ENCODE measurements at regions not wholly inside any gene's neighbourhood (a gene's known extent, or its start where the extent isn't known, plus 50 kb on each side); places are given as distances from the start of the nearest gene placed in this dataset.

- Histone ChIP-seq H3K23ac (ENCODE audit: low read depth, low read length) (no peak overlapping the region), H3K36me3 (ENCODE audit: control insufficient read depth, insufficient read depth, low read length) (no peaks in the 10 kb centered on the region), H3K27ac (ENCODE audit: insufficient read depth, low read length) (no peak overlapping the region), H3K9me1 (ENCODE audit: insufficient read depth, low read length) (no peaks in the 10 kb centered on the region), H2BK120ac (ENCODE audit: low read depth, low read length) (no peak overlapping the region), H3K56ac (ENCODE audit: extremely low read depth, insufficient read depth, low read length) (no peak overlapping the region), H4K20me1 (ENCODE audit: insufficient read depth, low read length) (no peaks in the 10 kb centered on the region), H3K27me3 (ENCODE audit: control insufficient read depth, insufficient read depth, low read length) (no peaks in the 10 kb centered on the region), H3K79me1 (ENCODE audit: low read depth in 1 of 2, low read length in 2 of 2) (no peaks in the 10 kb centered on the region), H3K9me3 (ENCODE audit: control insufficient read depth, insufficient read depth, low read length) (no peaks in the 10 kb centered on the region), H3K9ac (ENCODE audit: low read depth, low read length) (no peak overlapping the region), H3K4ac (ENCODE audit: low read depth, low read length) (no peak overlapping the region), H2BK5ac (ENCODE audit: low read depth, low read length, poor library complexity, severe bottlenecking) (no peak overlapping the region), H4K5ac (ENCODE audit: low read depth, low read length) (no peak overlapping the region), H2AFZ (replicated peaks; ENCODE audit: low read length, poor library complexity) (no peak overlapping the region), H2BK20ac (ENCODE audit: low read depth, low read length) (no peak overlapping the region), H3K14ac (replicated peaks; ENCODE audit: low read depth, low read length) (no peak overlapping the region), H2AK5ac (ENCODE audit: low read depth, low read length) (no peak overlapping the region), H3K18ac (ENCODE audit: low read depth, low read length) (no peak overlapping the region), H3K4me1 (ENCODE audit: control insufficient read depth, insufficient read depth, low read length) (no peaks in the 10 kb centered on the region), H3K4me3 (ENCODE audit: insufficient read depth, low read depth, low read length) (no peak overlapping the region), H4K8ac (ENCODE audit: low read depth in 2 of 2, low read length in 2 of 2) (no peak overlapping the region), H4K91ac (ENCODE audit: insufficient read depth, low read depth, low read length) (no peak overlapping the region), H3K4me2 (ENCODE audit: low read depth, low read length) (no peak overlapping the region), H2BK15ac (ENCODE audit: low read depth, low read length) (no peak overlapping the region), H2AK9ac (replicated peaks; ENCODE audit: low read depth, low read length, poor library complexity) (no peak overlapping the region)
- dilution Hi-C loops (cut with HindIII; ENCODE audit: low sequenced_read_pairs, unreplicated experiment) (no loop called here), in situ Hi-C loops (cut with MboI; ENCODE audit: low sequenced_read_pairs) (no loop called here), intact Hi-C loops (cut with micrococcal nuclease) (no loop called here)
- ATAC-seq (ENCODE audit: low read depth): no peak
- BruUV-seq (replicated peaks): no TSS peak
- DNase-seq: no peak
- 50% methylated on average over 1 of the region's 2 CpGs; no CpG with 5 or more reads in 1 of the 2 experiments for WGBS, 2 experiments (ENCODE audit: extremely low coverage in 2 of 2, insufficient read length in 1 of 2)
- no peak for TF ChIP-seq RFX5 (IDR thresholded peaks at IDR 0.05; ENCODE audit: low read depth, low read length)
- TF ChIP-seq CEBPB (IDR thresholded peaks at IDR 0.05; ENCODE audit: low read depth, low read length): no peak
- TF ChIP-seq CTCF (conservative IDR thresholded peaks at IDR 0.05; ENCODE audit: low read depth, low read length): no peak
- TF ChIP-seq SMC3 (IDR thresholded peaks at IDR 0.05; ENCODE audit: low read depth, low read length): no peak
- no peak for TF ChIP-seq CHD1 (IDR thresholded peaks at IDR 0.05; ENCODE audit: low read depth, low read length)
- no peak for TF ChIP-seq ELK1 (IDR thresholded peaks at IDR 0.05; ENCODE audit: borderline replicate concordance, low read depth, low read length)
- no peak for TF ChIP-seq MAZ (IDR thresholded peaks at IDR 0.05; ENCODE audit: borderline replicate concordance, low read depth, low read length)
- TF ChIP-seq NFE2L2 (IDR thresholded peaks at IDR 0.05; ENCODE audit: low read depth, low read length): no peak
- TF ChIP-seq USF2 (IDR thresholded peaks at IDR 0.05; ENCODE audit: low read depth, low read length): no peak
- no peak for TF ChIP-seq FOS (IDR thresholded peaks at IDR 0.05; ENCODE audit: low read depth, low read length)
- POLR2A ChIA-PET (ENCODE audit: unreplicated experiment): no interaction called here
- CTCF ChIA-PET: no interaction called here
Observed at GRCh38 chr4:107269175-107269574, 233.1 kb upstream of the DKK2 start.
